ENCODE measurements at regions not wholly inside any gene's neighbourhood (a gene's known extent, or its start where the extent isn't known, plus 50 kb on each side); places are given as distances from the start of the nearest gene placed in this dataset.

DNA sequence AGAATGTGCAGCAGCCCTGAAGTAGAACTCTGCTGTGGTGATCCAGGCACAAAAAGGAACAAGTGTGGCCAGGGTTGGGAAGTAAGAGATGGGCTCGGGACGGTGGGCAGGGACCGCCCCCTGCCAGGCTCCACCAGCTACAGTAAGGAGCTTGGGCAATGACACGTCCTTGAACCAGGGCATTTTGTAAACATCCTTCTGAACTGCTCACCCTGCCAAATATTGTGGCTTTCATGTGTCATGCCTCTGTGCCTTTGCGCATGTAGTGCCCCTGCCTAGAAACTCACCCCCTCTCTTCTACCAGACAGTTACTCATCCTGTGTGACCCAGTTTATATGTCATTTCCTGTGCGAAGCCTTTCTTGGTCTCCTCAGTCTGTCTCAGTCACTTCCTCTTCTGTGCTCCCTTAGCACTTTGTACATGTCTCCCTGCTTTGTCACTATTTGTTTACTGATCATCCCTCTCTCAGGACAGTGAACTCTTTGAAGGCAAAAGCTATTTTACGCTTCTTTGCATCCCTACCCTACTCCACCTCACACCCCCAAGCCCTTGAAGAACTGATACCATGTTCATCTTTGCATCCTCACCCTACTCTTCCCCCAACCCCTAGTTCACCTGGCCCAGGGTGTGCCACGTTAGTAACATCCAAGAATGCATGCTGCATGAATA, 108.9 kb upstream of the PLEKHG7 start:
- H3K4me3 Mint-ChIP-seq (ENCODE audit: unreplicated experiment): peak overlapping the region; percentile 12
- peak overlapping the region; percentile 94 for H3K27ac Mint-ChIP-seq (ENCODE audit: low read depth, unreplicated experiment)
- POLR2A ChIA-PET: interaction anchor here (1.1 to 2.0 kb wide), 3 partner anchors 148 to 847 kb away, joined by 3 to 11 read pairs (median 3); partner anchors contain the start of gene BTG1
- H3K9me3 Mint-ChIP-seq (ENCODE audit: unreplicated experiment): peaks cover 1% of the 10 kb centered on the region
- H3K4me1 Mint-ChIP-seq (ENCODE audit: insufficient read depth, unreplicated experiment): peaks cover 42% of the 10 kb centered on the region
- DNase-seq (ENCODE audit: unreplicated experiment): peak; percentile 79
- intact Hi-C loops (cut with micrococcal nuclease): no loop called here
- no peak for TF ChIP-seq CTCF (IDR thresholded peaks at IDR 0.05; ENCODE audit: unreplicated experiment)
- H3K36me3 Mint-ChIP-seq (ENCODE audit: insufficient read depth, unreplicated experiment): no peaks in the 10 kb centered on the region
- CTCF ChIA-PET: interaction anchor here (0.8 to 2.9 kb wide), 5 partner anchors 15 to 1211 kb away, joined by 3 to 11 read pairs (median 4); no protein-coding TSS in a partner anchor
- H3K27me3 Mint-ChIP-seq (ENCODE audit: insufficient read depth, unreplicated experiment): no peaks in the 10 kb centered on the region
- BruUV-seq (replicated peaks): no TSS peak

DNA sequence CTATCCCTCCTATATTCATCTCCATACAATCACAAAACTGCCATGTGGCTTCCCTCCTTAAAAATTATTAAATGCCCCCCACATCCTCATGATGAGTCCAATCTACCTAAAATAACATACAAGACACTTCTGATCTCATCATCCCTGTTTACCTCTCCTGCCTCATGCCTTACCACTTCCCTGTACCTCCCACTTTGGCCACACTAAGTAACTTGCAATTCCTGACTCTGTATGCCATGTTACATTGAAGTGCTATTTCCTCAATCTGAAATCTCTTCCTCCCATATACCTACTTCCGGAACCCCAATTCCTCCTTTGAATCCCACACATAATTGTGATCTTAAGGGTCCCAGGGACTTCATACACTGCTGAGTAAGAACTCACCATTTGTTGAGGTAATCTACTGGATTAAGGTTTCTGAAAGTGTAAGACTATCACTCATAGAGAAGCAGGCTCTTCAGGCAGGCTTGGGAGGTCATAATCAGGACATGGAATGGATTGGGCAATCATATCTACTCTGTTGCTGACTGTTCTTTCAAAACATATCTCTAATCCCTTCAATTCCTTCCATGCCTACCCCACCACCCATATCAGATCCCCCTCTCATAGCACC, 117.6 kb upstream of the PLEKHG7 start:
- H3K27me3 Mint-ChIP-seq (ENCODE audit: insufficient read depth, unreplicated experiment): no peaks in the 10 kb centered on the region
- no TSS peak for BruUV-seq (replicated peaks)
- no peaks in the 10 kb centered on the region for H3K9me3 Mint-ChIP-seq (ENCODE audit: unreplicated experiment)
- no peak overlapping the region for H3K27ac Mint-ChIP-seq (ENCODE audit: low read depth, unreplicated experiment)
- H3K36me3 Mint-ChIP-seq (ENCODE audit: insufficient read depth, unreplicated experiment): no peaks in the 10 kb centered on the region
- ChIA-PET POLR2A (no interaction called here), CTCF (no interaction called here)
- no peaks in the 10 kb centered on the region for H3K4me1 Mint-ChIP-seq (ENCODE audit: insufficient read depth, unreplicated experiment)
- intact Hi-C loops (cut with micrococcal nuclease): no loop called here
- TF ChIP-seq CTCF (IDR thresholded peaks at IDR 0.05; ENCODE audit: unreplicated experiment): no peak
- DNase-seq (ENCODE audit: unreplicated experiment): no peak
- no peak overlapping the region for H3K4me3 Mint-ChIP-seq (ENCODE audit: unreplicated experiment)

DNA sequence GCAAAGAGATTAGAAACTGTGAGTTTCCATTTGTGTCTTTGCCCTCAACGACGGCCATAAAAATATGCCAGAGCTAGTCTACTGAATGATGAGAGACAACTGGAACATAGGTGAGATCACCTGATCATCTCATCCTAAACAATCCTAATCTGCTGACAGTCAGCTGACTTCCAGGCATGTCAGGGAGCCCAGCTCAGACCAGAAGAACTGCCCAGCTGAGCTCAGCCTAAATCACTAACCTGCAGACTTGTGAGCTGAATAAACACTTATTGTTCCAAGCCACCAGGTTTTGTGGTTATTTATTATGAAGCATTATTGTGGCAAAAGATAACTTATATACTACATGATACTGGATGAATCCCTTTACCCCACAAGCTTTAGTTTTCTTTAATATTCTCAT, 118.9 kb upstream of the PLEKHG7 start:
- ChIA-PET CTCF (interaction anchor here (0.8 to 1.8 kb wide), 2 partner anchors 24 to 43 kb away, joined by 3 to 7 read pairs; no protein-coding TSS in a partner anchor), POLR2A (interaction anchor here (1.0 to 1.1 kb wide), 2 partner anchors 9 to 14 kb away, joined by 3 read pairs; no protein-coding TSS in a partner anchor)
- DNase-seq (ENCODE audit: unreplicated experiment): no peak
- H3K9me3 Mint-ChIP-seq (ENCODE audit: unreplicated experiment): no peaks in the 10 kb centered on the region
- no TSS peak for BruUV-seq (replicated peaks)
- H3K27ac Mint-ChIP-seq (ENCODE audit: low read depth, unreplicated experiment): no peak overlapping the region
- H3K36me3 Mint-ChIP-seq (ENCODE audit: insufficient read depth, unreplicated experiment): no peaks in the 10 kb centered on the region
- intact Hi-C loops (cut with micrococcal nuclease): no loop called here
- no peak for TF ChIP-seq CTCF (IDR thresholded peaks at IDR 0.05; ENCODE audit: unreplicated experiment)
- H3K4me1 Mint-ChIP-seq (ENCODE audit: insufficient read depth, unreplicated experiment): no peaks in the 10 kb centered on the region
- no peaks in the 10 kb centered on the region for H3K27me3 Mint-ChIP-seq (ENCODE audit: insufficient read depth, unreplicated experiment)
- no peak overlapping the region for H3K4me3 Mint-ChIP-seq (ENCODE audit: unreplicated experiment)

- Mint-ChIP-seq H3K27me3 (ENCODE audit: insufficient read depth, unreplicated experiment) (no peaks in the 10 kb centered on the region), H3K36me3 (ENCODE audit: insufficient read depth, unreplicated experiment) (no peaks in the 10 kb centered on the region), H3K4me1 (ENCODE audit: insufficient read depth, unreplicated experiment) (no peaks in the 10 kb centered on the region), H3K9me3 (ENCODE audit: unreplicated experiment) (no peaks in the 10 kb centered on the region), H3K27ac (ENCODE audit: low read depth, unreplicated experiment) (no peak overlapping the region), H3K4me3 (ENCODE audit: unreplicated experiment) (no peak overlapping the region)
- no peak for TF ChIP-seq CTCF (IDR thresholded peaks at IDR 0.05; ENCODE audit: unreplicated experiment)
- intact Hi-C loops (cut with micrococcal nuclease): no loop called here
- no TSS peak for BruUV-seq (replicated peaks)
- ChIA-PET POLR2A (no interaction called here), CTCF (interaction anchor here (0.7 to 1.8 kb wide), 4 partner anchors 14 to 519 kb away, joined by 3 to 7 read pairs (median 4); no protein-coding TSS in a partner anchor)
- no peak for DNase-seq (ENCODE audit: unreplicated experiment)
Measured at GRCh38 chr12:92582893-92583292, 119.9 kb upstream of the PLEKHG7 start.

Data from MCF 10A (cell line).